Testis (tissue), 2 donors: ENCODE measurements at regions not wholly inside any gene's neighbourhood (a gene's known extent, or its start where the extent isn't known, plus 50 kb on each side); places are given as distances from the start of the nearest gene placed in this dataset.

Experiments
- DNase-seq: peaks from one replicate; pipeline ENCODE4 v3.0.0-alpha.2; 2019
- H3K27ac ChIP-seq, 2 donors: fragments of 200-600 bp; sonication (generic); one replicate each; pipeline ENCODE4 v1.5.1; 2019
- H3K27me3 ChIP-seq: fragments of 200-600 bp; sonication (generic); one replicate; pipeline ENCODE4 v1.5.1; 2019
- H3K36me3 ChIP-seq: fragments of 200-600 bp; sonication (generic); one replicate; pipeline ENCODE4 v1.5.1; 2017; ENCODE audit warnings: low read depth; ENCODE audit errors: missing control alignments
- H3K4me1 ChIP-seq: fragments of 200-600 bp; sonication (generic); one replicate; pipeline ENCODE4 v1.5.1; 2019
- H3K4me3 ChIP-seq, 2 donors: fragments of 200-600 bp; sonication (generic); one replicate each; pipeline ENCODE4 v1.5.1; 2017 to 2019
- H3K9me3 ChIP-seq: fragments of 200-600 bp; sonication (generic); one replicate; pipeline ENCODE4 v1.5.1; 2017
- POLR2A ChIP-seq: fragments of 450-650 bp; IDR thresholded peaks from one replicate; pipeline ENCODE4 v1.6.1; 2017; ENCODE audit warnings: antibody characterized with exemption, mild to moderate bottlenecking, moderate library complexity
- WGBS, 2 donors: methylation state at CpG; one replicate each; pipeline ENCODE4 v1.1.5; 2018; 5-methylcytosine and 5-hydroxymethylcytosine counted together
- intact Hi-C: fragments of 100-400 bp; cut with DNase I; formaldehyde crosslinking; loops from one replicate; pipeline ENCODE4 v1.15.1; 2023; ENCODE audit warnings: low total_unique reads
- TF ChIP-seq, protein P1 (sequence below), 3 experiments: fragments of 450-650 bp in 2 of 3; fragments of 200-600 bp in 1 of 3; sonication (generic) in 1 of 3; IDR thresholded peaks; one replicate each; pipeline ENCODE4 v1.5.1; 2016 to 2019; ENCODE audit warnings: antibody characterized with exemption in 3 of 3, mild to moderate bottlenecking in 2 of 3, moderate library complexity in 1 of 3

GRCh38 chr3:106423321-106424225, 554.8 kb upstream of the CBLB start:
- intact Hi-C loops: no loop called here
- Histone ChIP-seq H3K27me3 (no peaks in the 10 kb centered on the region), H3K4me3 (no peak overlapping the region), H3K27ac (no peak overlapping the region), H3K36me3 (no peaks in the 10 kb centered on the region), H3K9me3 (no peaks in the 10 kb centered on the region), H3K4me1 (no peaks in the 10 kb centered on the region)
- DNase-seq: no peak
- 62 to 68% methylated on average over 7 of the region's 7 CpGs for WGBS, 2 donors
- TF ChIP-seq, protein P1, sequence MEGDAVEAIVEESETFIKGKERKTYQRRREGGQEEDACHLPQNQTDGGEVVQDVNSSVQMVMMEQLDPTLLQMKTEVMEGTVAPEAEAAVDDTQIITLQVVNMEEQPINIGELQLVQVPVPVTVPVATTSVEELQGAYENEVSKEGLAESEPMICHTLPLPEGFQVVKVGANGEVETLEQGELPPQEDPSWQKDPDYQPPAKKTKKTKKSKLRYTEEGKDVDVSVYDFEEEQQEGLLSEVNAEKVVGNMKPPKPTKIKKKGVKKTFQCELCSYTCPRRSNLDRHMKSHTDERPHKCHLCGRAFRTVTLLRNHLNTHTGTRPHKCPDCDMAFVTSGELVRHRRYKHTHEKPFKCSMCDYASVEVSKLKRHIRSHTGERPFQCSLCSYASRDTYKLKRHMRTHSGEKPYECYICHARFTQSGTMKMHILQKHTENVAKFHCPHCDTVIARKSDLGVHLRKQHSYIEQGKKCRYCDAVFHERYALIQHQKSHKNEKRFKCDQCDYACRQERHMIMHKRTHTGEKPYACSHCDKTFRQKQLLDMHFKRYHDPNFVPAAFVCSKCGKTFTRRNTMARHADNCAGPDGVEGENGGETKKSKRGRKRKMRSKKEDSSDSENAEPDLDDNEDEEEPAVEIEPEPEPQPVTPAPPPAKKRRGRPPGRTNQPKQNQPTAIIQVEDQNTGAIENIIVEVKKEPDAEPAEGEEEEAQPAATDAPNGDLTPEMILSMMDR (IDR thresholded peaks at IDR 0.05): no peak
- no peak for TF ChIP-seq POLR2A

- intact Hi-C loops: no loop called here
- H3K27me3 ChIP-seq: no peaks in the 10 kb centered on the region
- H3K4me3 ChIP-seq: no peak overlapping the region
- no peaks in the 10 kb centered on the region for H3K36me3 ChIP-seq
- no peak for TF ChIP-seq POLR2A
- 56 to 63% methylated on average over 2 of the region's 2 CpGs for WGBS, 2 donors
- H3K9me3 ChIP-seq: no peaks in the 10 kb centered on the region
- H3K4me1 ChIP-seq: no peaks in the 10 kb centered on the region
- no peak overlapping the region for H3K27ac ChIP-seq
- no peak for DNase-seq
These were observed 556.2 kb upstream of the CBLB start for GRCh38 chr3:106425026-106425425.

- H3K36me3 ChIP-seq: no peaks in the 10 kb centered on the region
- intact Hi-C loops: no loop called here
- H3K4me3 ChIP-seq: no peak overlapping the region
- no peak overlapping the region for H3K27ac ChIP-seq
- no peak for DNase-seq
- H3K27me3 ChIP-seq: no peaks in the 10 kb centered on the region
- WGBS, 2 donors: 89 to 95% methylated on average over 2 of the region's 2 CpGs
- TF ChIP-seq POLR2A: no peak
- TF ChIP-seq, protein P1 (IDR thresholded peaks at IDR 0.05): no peak
- no peaks in the 10 kb centered on the region for H3K9me3 ChIP-seq
- no peaks in the 10 kb centered on the region for H3K4me1 ChIP-seq
These were observed 557.1 kb upstream of the CBLB start for GRCh38 chr3:106425916-106426315.

- Histone ChIP-seq H3K27ac (no peak overlapping the region), H3K36me3 (no peaks in the 10 kb centered on the region), H3K27me3 (no peaks in the 10 kb centered on the region), H3K9me3 (no peaks in the 10 kb centered on the region), H3K4me3 (no peak overlapping the region), H3K4me1 (no peaks in the 10 kb centered on the region)
- DNase-seq: no peak
- 88 to 91% methylated on average over 2 of the region's 2 CpGs for WGBS, 2 donors
- TF ChIP-seq, protein P1 (IDR thresholded peaks at IDR 0.05): no peak
- TF ChIP-seq POLR2A: no peak
- intact Hi-C loops: no loop called here
These were observed 559.8 kb upstream of the CBLB start for GRCh38 chr3:106428565-106428994.

- DNase-seq: no peak
- no peaks in the 10 kb centered on the region for H3K9me3 ChIP-seq
- no peaks in the 10 kb centered on the region for H3K4me1 ChIP-seq
- H3K27me3 ChIP-seq: no peaks in the 10 kb centered on the region
- no peak for TF ChIP-seq POLR2A
- TF ChIP-seq, protein P1 (IDR thresholded peaks at IDR 0.05): no peak
- H3K36me3 ChIP-seq: no peaks in the 10 kb centered on the region
- H3K4me3 ChIP-seq: no peak overlapping the region
- intact Hi-C loops: no loop called here
- no peak overlapping the region for H3K27ac ChIP-seq
- 67 to 72% methylated on average over 7 of the region's 7 CpGs for WGBS, 2 donors
These were observed 562.9 kb upstream of the CBLB start for GRCh38 chr3:106431721-106432120.
